Vagina (tissue), 2 donors: ENCODE measurements at regions not wholly inside any gene's neighbourhood (a gene's known extent, or its start where the extent isn't known, plus 50 kb on each side); places are given as distances from the start of the nearest gene placed in this dataset.
"Not testable (repeated sequence)": the region's sequence is repeated elsewhere in the genome, so short reads cannot be mapped to it uniquely, and the experiment has no call there.

Experiments used
- DNase-seq, 2 donors: peaks; one replicate each; pipeline ENCODE4 v3.0.0-alpha.2; 2017; ENCODE audit errors: extremely low spot score in 2 of 2
- H3K27ac ChIP-seq: fragments of 200-600 bp; sonication (generic); one replicate; pipeline ENCODE4 v1.5.1; 2019
- H3K27me3 ChIP-seq: fragments of 200-600 bp; sonication (generic); one replicate; pipeline ENCODE4 v1.5.1; 2019
- H3K36me3 ChIP-seq, 2 donors: fragments of 200-600 bp; sonication (generic); one replicate each; pipeline ENCODE4 v1.5.1; 2017 to 2019
- H3K4me1 ChIP-seq: fragments of 200-600 bp; sonication (generic); one replicate; pipeline ENCODE4 v1.5.1; 2019
- H3K4me3 ChIP-seq, 2 donors: fragments of 200-600 bp; sonication (generic); 1 replicate in 1 of 2; 2 replicates in 1 of 2; pipeline ENCODE4 v1.5.1; 2016 to 2019
- H3K9me3 ChIP-seq: fragments of 200-600 bp; sonication (generic); one replicate; pipeline ENCODE4 v1.5.1; 2019
- CTCF ChIP-seq, 3 experiments: fragments of 450-650 bp in 2 of 3; fragments of 200-600 bp in 1 of 3; sonication (generic) in 1 of 3; IDR thresholded peaks; one replicate each; pipeline ENCODE4 v1.5.1; 2017 to 2019; ENCODE audit warnings: antibody characterized with exemption in 3 of 3, mild to moderate bottlenecking in 2 of 3, moderate library complexity in 2 of 3
- POLR2A ChIP-seq, 2 donors: fragments of 450-650 bp; IDR thresholded peaks; one replicate each; pipeline ENCODE4 v1.6.1; 2017; ENCODE audit warnings: antibody characterized with exemption in 2 of 2, mild to moderate bottlenecking in 2 of 2, moderate library complexity in 2 of 2
- POLR2AphosphoS5 ChIP-seq, 2 donors: sonication (generic); formaldehyde crosslinking; IDR thresholded peaks; one replicate each; pipeline ENCODE4 v1.9.0; 2017; ENCODE audit warnings: antibody characterized with exemption in 2 of 2, mild to moderate bottlenecking in 2 of 2, low read depth in 1 of 2; ENCODE audit not compliant: insufficient read depth in 1 of 2
- intact Hi-C: fragments of 100-400 bp; cut with DNase I; formaldehyde crosslinking; loops from one replicate; pipeline ENCODE4 v1.15.1; 2023

- Histone ChIP-seq H3K4me3 (no peak overlapping the region), H3K9me3 (no peaks in the 10 kb centered on the region), H3K27ac (no peak overlapping the region), H3K27me3 (no peaks in the 10 kb centered on the region), H3K4me1 (no peaks in the 10 kb centered on the region), H3K36me3 (no peaks in the 10 kb centered on the region)
- no peak for TF ChIP-seq CTCF (IDR thresholded peaks at IDR 0.05)
- TF ChIP-seq POLR2AphosphoS5 (IDR thresholded peaks at IDR 0.05; ENCODE audit: insufficient read depth in 1 of 2, low read depth in 1 of 2): no peak
- TF ChIP-seq POLR2A (IDR thresholded peaks at IDR 0.05): no peak
- intact Hi-C loops: no loop called here
- DNase-seq: no peak
Measured at GRCh38 chr13:67402546-67402945, 172.4 kb upstream of the PCDH9 start.

DNA sequence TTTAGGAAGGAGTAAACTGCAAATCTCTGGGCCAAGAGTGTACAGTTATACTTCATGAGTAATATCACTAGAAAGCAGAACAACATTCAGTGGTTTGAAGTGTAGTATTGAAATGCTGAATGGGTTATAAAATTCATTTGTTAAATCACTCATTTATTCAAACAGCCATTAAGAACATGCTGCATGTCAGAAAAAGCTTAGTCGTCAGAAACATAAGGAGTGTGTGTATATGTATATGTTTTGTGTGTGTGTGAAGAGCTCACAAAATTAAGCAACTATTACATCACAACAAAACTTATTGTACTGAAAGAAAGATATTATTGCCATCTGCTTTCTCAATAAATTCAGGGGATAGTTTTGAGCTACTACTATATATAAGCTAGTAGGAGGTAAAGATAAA lies 165.4 kb upstream of the PCDH9 start:
- H3K27ac ChIP-seq: no peak overlapping the region
- H3K4me3 ChIP-seq: no peak overlapping the region
- no peaks in the 10 kb centered on the region for H3K4me1 ChIP-seq
- DNase-seq: no peak
- H3K9me3 ChIP-seq: no peaks in the 10 kb centered on the region
- no peaks in the 10 kb centered on the region for H3K36me3 ChIP-seq
- no peaks in the 10 kb centered on the region for H3K27me3 ChIP-seq
- intact Hi-C loops: no loop called here
- TF ChIP-seq CTCF (IDR thresholded peaks at IDR 0.05) (no peak), POLR2A (IDR thresholded peaks at IDR 0.05) (no peak), POLR2AphosphoS5 (IDR thresholded peaks at IDR 0.05; ENCODE audit: insufficient read depth in 1 of 2, low read depth in 1 of 2) (no peak)

DNA sequence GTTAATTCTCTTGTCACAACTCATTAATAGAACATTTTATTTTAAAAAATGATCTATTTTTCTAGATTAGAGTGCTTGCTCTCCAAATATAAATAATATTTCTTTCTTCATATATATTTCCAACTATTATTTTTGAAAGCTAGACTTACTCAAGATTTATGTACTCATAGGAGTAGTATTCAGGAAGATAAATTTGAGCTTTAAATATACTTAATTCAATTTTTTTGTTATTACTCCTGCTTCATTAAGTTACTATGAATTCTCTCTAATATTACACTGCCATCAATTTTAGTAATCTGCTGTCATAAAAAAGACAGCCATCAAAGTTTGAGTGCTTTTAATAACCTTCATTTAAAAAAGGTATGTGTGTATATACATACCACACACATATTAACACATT lies 161.9 kb upstream of the PCDH9 start:
- Histone ChIP-seq H3K27me3 (no peaks in the 10 kb centered on the region), H3K36me3 (no peaks in the 10 kb centered on the region), H3K4me1 (no peaks in the 10 kb centered on the region), H3K27ac (no peak overlapping the region), H3K9me3 (no peaks in the 10 kb centered on the region), H3K4me3 (no peak overlapping the region)
- DNase-seq: no peak
- TF ChIP-seq POLR2A (IDR thresholded peaks at IDR 0.05) (no peak), POLR2AphosphoS5 (IDR thresholded peaks at IDR 0.05; ENCODE audit: insufficient read depth in 1 of 2, low read depth in 1 of 2) (no peak), CTCF (IDR thresholded peaks at IDR 0.05) (no peak)
- intact Hi-C loops: no loop called here

- no peaks in the 10 kb centered on the region for H3K36me3 ChIP-seq
- no peak overlapping the region for H3K4me3 ChIP-seq
- no peaks in the 10 kb centered on the region for H3K4me1 ChIP-seq
- no peak for DNase-seq
- H3K27me3 ChIP-seq: no peaks in the 10 kb centered on the region
- H3K9me3 ChIP-seq: no peaks in the 10 kb centered on the region
- intact Hi-C loops: no loop called here
- no peak overlapping the region for H3K27ac ChIP-seq
- TF ChIP-seq POLR2A (IDR thresholded peaks at IDR 0.05) (no peak), CTCF (IDR thresholded peaks at IDR 0.05) (no peak), POLR2AphosphoS5 (IDR thresholded peaks at IDR 0.05; ENCODE audit: insufficient read depth in 1 of 2, low read depth in 1 of 2) (no peak)
Measured at GRCh38 chr13:67390462-67391086, 160.4 kb upstream of the PCDH9 start.

DNA sequence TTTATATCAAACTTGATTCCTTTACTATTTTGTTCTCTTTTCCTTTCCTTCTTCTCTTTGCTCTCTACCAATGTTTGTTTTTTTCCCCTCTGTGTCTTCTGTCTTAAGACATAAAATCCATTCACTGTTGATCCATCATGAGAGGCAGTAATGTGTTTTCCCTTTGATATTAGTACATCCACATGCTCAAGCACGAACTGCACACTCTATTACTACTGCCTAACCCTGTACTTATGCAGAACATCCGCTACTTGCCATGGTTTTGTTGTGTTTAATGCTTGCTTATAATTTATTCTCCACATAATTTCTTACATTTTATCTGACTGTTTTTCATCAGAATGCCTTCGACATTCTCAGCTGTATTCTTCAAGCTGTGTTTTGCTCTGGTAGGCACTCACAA lies 159.0 kb upstream of the PCDH9 start:
- Histone ChIP-seq H3K9me3 (no peaks in the 10 kb centered on the region), H3K27me3 (no peaks in the 10 kb centered on the region)
- intact Hi-C loops: no loop called here

GRCh38 chr13:67383109-67383757 lies 153.1 kb upstream of the PCDH9 start:
- H3K27ac ChIP-seq, H3K4me3 ChIP-seq, intact Hi-C loops: not testable (repeated sequence)

More for the DNA sequence above, 159.0 kb upstream of the PCDH9 start:
- no peak for DNase-seq
- H3K4me1 ChIP-seq: no peaks in the 10 kb centered on the region
- H3K4me3 ChIP-seq: no peak overlapping the region
- H3K36me3 ChIP-seq: no peaks in the 10 kb centered on the region
- TF ChIP-seq CTCF (IDR thresholded peaks at IDR 0.05): no peak
- no peak for TF ChIP-seq POLR2A (IDR thresholded peaks at IDR 0.05)
- TF ChIP-seq POLR2AphosphoS5 (IDR thresholded peaks at IDR 0.05; ENCODE audit: insufficient read depth in 1 of 2, low read depth in 1 of 2): no peak
- H3K27ac ChIP-seq: no peak overlapping the region

More at GRCh38 chr13:67383109-67383757, 153.1 kb upstream of the PCDH9 start:
- not testable (repeated sequence) for H3K27me3 ChIP-seq, H3K36me3 ChIP-seq, H3K4me1 ChIP-seq, H3K9me3 ChIP-seq, DNase-seq
